HL-60 (cell line): ENCODE measurements at regions not wholly inside any gene's neighbourhood (a gene's known extent, or its start where the extent isn't known, plus 50 kb on each side); places are given as distances from the start of the nearest gene placed in this dataset.

Experiments used
- DNase-seq, 2 experiments: peaks; one replicate each; pipeline ENCODE4 v3.0.0-alpha.2; 2010 to 2020; ENCODE audit warnings: low read depth in 1 of 2, low spot score in 1 of 2
- H3K27ac ChIP-seq: fragments of 250-450 bp; sonication (Bioruptor Pico); replicated peaks from 2 replicates; pipeline ENCODE4 v1.5.1; 2020; ENCODE audit warnings: mild to moderate bottlenecking, moderate library complexity
- H3K27me3 ChIP-seq: fragments of 250-450 bp; sonication (Bioruptor Pico); 2 replicates; pipeline ENCODE4 v1.5.1; 2021; ENCODE audit warnings: mild to moderate bottlenecking, moderate library complexity; ENCODE audit not compliant: insufficient read depth, poor library complexity, severe bottlenecking
- H3K4me3 ChIP-seq: replicated peaks from 2 replicates; pipeline ENCODE4 v1.5.1; 2011; ENCODE audit warnings: mild to moderate bottlenecking, control low read depth, low read length; ENCODE audit not compliant: insufficient read depth
- GABPA ChIP-seq: IDR thresholded peaks from 2 replicates; pipeline ENCODE4 v1.6.1; 2012; ENCODE audit warnings: low read depth
- POLR2AphosphoS5 ChIP-seq: IDR thresholded peaks from 2 replicates; pipeline ENCODE4 v1.6.1; 2012; ENCODE audit warnings: low read depth
- SPI1 ChIP-seq: IDR thresholded peaks from 2 replicates; pipeline ENCODE4 v1.6.1; 2012; ENCODE audit warnings: low read depth, mild to moderate bottlenecking, borderline replicate concordance
- TF ChIP-seq, protein P1 (sequence below): IDR thresholded peaks from one replicate; pipeline ENCODE4 v1.5.1; 2011; ENCODE audit warnings: low read length, control low read depth, inconsistent platforms; ENCODE audit not compliant: insufficient read depth
- TF ChIP-seq, protein P2 (sequence below): IDR thresholded peaks from 2 replicates; pipeline ENCODE4 v1.6.1; 2012; ENCODE audit warnings: low read depth; ENCODE audit not compliant: insufficient replicate concordance

DNA sequence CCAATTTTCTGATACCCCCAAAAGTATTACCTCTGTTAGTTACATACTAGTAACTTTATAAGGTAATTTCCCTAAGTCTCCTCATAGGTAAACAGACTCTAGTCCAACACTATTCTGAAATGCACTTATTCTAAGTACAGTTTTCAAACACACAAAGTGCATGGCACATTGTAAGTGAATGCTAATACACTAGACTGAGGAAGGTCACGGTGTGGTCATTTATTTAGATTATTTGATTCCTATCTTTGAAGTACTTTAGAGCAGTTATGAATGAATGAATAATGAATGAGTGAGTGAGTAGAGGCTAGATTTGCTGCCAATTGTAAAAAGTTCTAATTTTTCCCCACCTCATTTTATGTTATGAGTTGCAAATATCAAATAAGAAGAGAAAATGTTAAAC, 132.8 kb upstream of the UGT8 start:
- Histone ChIP-seq H3K27ac (no peak overlapping the region), H3K4me3 (no peak overlapping the region), H3K27me3 (no peaks in the 10 kb centered on the region)
- DNase-seq = no peak
- TF ChIP-seq POLR2AphosphoS5 (no peak), GABPA (no peak), SPI1 (no peak)
- TF ChIP-seq, protein P1, sequence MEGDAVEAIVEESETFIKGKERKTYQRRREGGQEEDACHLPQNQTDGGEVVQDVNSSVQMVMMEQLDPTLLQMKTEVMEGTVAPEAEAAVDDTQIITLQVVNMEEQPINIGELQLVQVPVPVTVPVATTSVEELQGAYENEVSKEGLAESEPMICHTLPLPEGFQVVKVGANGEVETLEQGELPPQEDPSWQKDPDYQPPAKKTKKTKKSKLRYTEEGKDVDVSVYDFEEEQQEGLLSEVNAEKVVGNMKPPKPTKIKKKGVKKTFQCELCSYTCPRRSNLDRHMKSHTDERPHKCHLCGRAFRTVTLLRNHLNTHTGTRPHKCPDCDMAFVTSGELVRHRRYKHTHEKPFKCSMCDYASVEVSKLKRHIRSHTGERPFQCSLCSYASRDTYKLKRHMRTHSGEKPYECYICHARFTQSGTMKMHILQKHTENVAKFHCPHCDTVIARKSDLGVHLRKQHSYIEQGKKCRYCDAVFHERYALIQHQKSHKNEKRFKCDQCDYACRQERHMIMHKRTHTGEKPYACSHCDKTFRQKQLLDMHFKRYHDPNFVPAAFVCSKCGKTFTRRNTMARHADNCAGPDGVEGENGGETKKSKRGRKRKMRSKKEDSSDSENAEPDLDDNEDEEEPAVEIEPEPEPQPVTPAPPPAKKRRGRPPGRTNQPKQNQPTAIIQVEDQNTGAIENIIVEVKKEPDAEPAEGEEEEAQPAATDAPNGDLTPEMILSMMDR = no peak
- TF ChIP-seq, protein P2, sequence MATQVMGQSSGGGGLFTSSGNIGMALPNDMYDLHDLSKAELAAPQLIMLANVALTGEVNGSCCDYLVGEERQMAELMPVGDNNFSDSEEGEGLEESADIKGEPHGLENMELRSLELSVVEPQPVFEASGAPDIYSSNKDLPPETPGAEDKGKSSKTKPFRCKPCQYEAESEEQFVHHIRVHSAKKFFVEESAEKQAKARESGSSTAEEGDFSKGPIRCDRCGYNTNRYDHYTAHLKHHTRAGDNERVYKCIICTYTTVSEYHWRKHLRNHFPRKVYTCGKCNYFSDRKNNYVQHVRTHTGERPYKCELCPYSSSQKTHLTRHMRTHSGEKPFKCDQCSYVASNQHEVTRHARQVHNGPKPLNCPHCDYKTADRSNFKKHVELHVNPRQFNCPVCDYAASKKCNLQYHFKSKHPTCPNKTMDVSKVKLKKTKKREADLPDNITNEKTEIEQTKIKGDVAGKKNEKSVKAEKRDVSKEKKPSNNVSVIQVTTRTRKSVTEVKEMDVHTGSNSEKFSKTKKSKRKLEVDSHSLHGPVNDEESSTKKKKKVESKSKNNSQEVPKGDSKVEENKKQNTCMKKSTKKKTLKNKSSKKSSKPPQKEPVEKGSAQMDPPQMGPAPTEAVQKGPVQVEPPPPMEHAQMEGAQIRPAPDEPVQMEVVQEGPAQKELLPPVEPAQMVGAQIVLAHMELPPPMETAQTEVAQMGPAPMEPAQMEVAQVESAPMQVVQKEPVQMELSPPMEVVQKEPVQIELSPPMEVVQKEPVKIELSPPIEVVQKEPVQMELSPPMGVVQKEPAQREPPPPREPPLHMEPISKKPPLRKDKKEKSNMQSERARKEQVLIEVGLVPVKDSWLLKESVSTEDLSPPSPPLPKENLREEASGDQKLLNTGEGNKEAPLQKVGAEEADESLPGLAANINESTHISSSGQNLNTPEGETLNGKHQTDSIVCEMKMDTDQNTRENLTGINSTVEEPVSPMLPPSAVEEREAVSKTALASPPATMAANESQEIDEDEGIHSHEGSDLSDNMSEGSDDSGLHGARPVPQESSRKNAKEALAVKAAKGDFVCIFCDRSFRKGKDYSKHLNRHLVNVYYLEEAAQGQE = no peak

DNA sequence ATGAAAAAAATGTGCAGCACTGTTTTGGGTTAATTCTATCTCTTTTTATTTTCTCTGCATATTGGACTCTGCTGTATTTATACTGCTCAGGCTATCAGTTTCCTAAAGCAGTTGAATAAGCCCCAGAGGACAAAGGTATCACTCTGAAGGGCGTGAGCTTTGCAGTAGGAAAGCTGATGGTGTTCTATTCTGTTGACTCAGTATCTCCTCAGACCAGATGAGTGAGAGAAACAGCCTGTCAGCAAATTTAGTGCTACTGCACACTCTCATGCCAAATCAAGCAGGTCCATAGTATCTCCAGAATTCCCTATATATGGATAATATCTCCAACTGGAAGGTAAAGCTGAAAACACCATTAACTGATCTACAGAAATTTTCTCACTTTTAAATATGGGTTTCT, 132.3 kb upstream of the UGT8 start:
- H3K4me3 ChIP-seq = no peak overlapping the region
- no peak overlapping the region for H3K27ac ChIP-seq
- DNase-seq = no peak
- no peaks in the 10 kb centered on the region for H3K27me3 ChIP-seq
- TF ChIP-seq, protein P2 = no peak
- TF ChIP-seq, protein P1 = no peak
- no peak for TF ChIP-seq POLR2AphosphoS5
- TF ChIP-seq GABPA = no peak
- TF ChIP-seq SPI1 = no peak

DNA sequence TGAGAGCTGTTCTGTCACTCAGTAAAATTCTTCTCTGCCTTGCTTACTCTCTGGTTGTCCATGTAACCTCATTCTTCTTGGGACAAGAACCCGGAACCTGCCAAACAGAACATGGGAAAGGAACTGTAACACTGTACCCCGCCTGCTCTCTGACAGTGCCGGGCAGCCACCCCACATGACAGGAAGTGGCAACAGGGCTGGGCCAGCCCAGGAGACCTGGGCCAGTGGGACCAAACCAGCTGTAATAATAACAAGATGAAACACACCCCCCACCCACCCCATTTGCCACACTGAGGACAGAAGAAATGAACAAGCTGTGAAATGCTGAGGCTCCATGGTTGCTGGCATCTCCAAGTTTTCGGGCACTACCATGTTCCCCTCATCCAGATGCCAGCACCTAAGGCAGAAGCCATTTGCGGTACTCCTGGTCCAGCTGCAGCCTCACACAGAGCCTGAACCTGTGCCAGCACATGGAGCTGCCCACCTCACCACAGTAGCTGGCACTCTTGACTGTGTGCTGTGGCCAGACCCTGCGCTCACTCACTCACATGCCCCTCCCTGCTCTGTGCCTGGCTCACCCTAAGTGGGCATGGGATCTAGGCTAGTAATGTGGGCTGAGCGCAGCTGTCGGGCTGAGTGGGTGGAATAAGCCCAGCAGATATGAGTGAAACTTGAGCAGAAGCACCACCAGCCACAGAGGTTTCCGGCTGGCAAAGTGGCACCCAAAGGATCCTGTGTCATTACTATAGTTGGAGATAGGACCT, 126.2 kb upstream of the UGT8 start:
- Histone ChIP-seq H3K4me3 (no peak overlapping the region), H3K27me3 (no peaks in the 10 kb centered on the region), H3K27ac (no peak overlapping the region)
- no peak for DNase-seq
- TF ChIP-seq, protein P1 = no peak
- no peak for TF ChIP-seq SPI1
- TF ChIP-seq, protein P2 = no peak
- no peak for TF ChIP-seq POLR2AphosphoS5
- TF ChIP-seq GABPA = no peak
